Coronary artery (tissue), 2 donors: ENCODE measurements at regions not wholly inside any gene's neighbourhood (a gene's known extent, or its start where the extent isn't known, plus 50 kb on each side); places are given as distances from the start of the nearest gene placed in this dataset.

Experiments used
- DNase-seq: peaks from one replicate; pipeline ENCODE4 v3.0.0-alpha.2; 2017; ENCODE audit warnings: low spot score
- H3K27ac ChIP-seq, 2 donors: fragments of 200-600 bp; sonication (generic); one replicate each; pipeline ENCODE4 v1.5.1; 2016 to 2019
- H3K4me3 ChIP-seq: fragments of 200-600 bp; sonication (generic); 2 replicates; pipeline ENCODE4 v1.5.1; 2016; ENCODE audit warnings: mild to moderate bottlenecking, moderate library complexity
- CTCF ChIP-seq: fragments of 200-600 bp; sonication (generic); IDR thresholded peaks from one replicate; pipeline ENCODE4 v1.5.1; 2019; ENCODE audit warnings: antibody characterized with exemption

- no peak for TF ChIP-seq CTCF
- Histone ChIP-seq H3K27ac (no peak overlapping the region), H3K4me3 (no peak overlapping the region)
- DNase-seq, result peak; percentile 4
Observed at GRCh38 chr5:3007577-3007976, 256.1 kb upstream of the IRX2 start.

GRCh38 chr5:3006961-3007551 is 255.6 kb upstream of the IRX2 start:
- Histone ChIP-seq H3K27ac (no peak overlapping the region), H3K4me3 (no peak overlapping the region)
- peak; percentile 31 for DNase-seq
- no peak for TF ChIP-seq CTCF

- Histone ChIP-seq H3K4me3 (no peak overlapping the region), H3K27ac (no peak overlapping the region)
- no peak for TF ChIP-seq CTCF
- DNase-seq, result peak; percentile 45
Observed at GRCh38 chr5:3006526-3006925, 255.0 kb upstream of the IRX2 start.

- Histone ChIP-seq H3K4me3 (no peak overlapping the region), H3K27ac (no peak overlapping the region)
- TF ChIP-seq CTCF, result no peak
- DNase-seq, result peak; percentile 64
Observed at GRCh38 chr5:3004361-3005080, 253.0 kb upstream of the IRX2 start.

GRCh38 chr5:3002230-3002629 is 250.8 kb upstream of the IRX2 start:
- Histone ChIP-seq H3K4me3 (no peak overlapping the region), H3K27ac (no peak overlapping the region)
- TF ChIP-seq CTCF, result no peak
- peak; percentile 41 for DNase-seq

- Histone ChIP-seq H3K27ac (no peak overlapping the region), H3K4me3 (no peak overlapping the region)
- DNase-seq, result peak; percentile 24
- no peak for TF ChIP-seq CTCF
Observed at GRCh38 chr5:3000631-3001030, 249.2 kb upstream of the IRX2 start.

- no peak for TF ChIP-seq CTCF
- no peak overlapping the region for H3K4me3 ChIP-seq
- no peak for DNase-seq
- H3K27ac ChIP-seq, result no peak overlapping the region
Observed at GRCh38 chr5:2999926-3000325, 248.4 kb upstream of the IRX2 start.
